NCI-H2227 (cell line): ENCODE measurements at regions not wholly inside any gene's neighbourhood (a gene's known extent, or its start where the extent isn't known, plus 50 kb on each side); places are given as distances from the start of the nearest gene placed in this dataset.
"Not testable (repeated sequence)": the region's sequence is repeated elsewhere in the genome, so short reads cannot be mapped to it uniquely, and the experiment has no call there.

Source experiments
- DNase-seq: peaks from one replicate; lab custom pipeline; 2025; ENCODE audit not compliant: unreplicated experiment; lab: John Stamatoyannopoulos, UW

- no peak for DNase-seq
Measured at GRCh38 chr5:30279237-30279636, 914.2 kb upstream of the CDH6 start.

DNA sequence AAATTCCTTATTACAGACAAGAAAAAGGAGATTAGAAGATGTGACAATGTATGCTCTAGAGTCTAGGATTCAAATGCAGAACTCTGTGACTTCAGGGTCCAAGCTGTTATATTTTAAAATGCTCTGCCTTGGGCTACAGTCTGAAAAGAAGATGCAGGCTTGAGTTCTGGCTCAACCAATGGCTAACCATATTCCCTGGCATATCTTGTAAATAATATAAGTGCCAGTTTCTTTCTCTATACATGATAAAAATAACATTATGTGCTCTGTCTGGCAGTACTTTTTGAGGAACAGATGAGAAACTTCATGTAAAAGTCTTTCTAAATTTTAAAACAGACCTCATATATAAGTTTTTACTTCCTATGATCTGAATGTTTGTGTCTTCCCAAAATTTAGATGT lies 926.5 kb upstream of the CDH6 start:
- no peak for DNase-seq

- no peak for DNase-seq
Measured at GRCh38 chr5:30239331-30240022, 954.0 kb upstream of the CDH6 start.

DNA sequence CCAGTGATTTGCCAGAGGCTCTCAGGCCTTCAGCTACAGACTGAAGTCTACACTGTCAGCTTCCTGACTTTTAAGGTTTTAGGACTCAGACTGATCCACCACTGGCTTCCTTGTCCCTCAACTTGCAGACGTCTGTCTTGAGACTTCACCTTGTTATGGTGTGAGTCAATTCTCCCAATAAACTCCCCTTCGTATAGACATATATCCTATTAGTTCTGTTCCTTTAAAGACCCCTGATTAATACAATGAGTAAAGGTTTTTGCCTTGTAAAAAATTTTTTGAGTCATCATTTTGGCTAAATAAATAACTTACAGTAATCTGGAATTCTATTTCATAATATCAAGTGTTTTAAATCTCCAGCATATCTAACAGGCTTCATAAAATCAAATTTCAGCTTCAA lies 956.3 kb upstream of the CDH6 start:
- no peak for DNase-seq

DNA sequence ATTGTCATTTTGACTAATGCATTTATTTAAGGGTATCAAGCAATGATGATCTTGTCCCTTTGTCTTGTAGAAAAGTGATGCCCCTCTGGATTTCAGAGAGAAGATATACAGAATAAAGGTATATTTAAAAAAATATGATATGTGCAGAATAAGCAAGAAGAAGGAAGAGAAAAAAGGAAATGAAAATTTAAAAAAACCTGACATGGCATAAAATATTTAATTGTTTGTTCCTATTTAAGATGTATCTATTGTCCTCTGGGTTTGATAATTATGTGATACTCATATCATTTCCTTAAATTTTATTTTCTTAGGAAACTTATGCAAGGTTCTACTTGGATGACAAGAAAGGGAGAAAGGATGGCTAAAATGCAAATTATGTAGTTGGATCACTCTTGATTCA lies 983.7 kb upstream of the CDH6 start:
- DNase-seq, result no peak

GRCh38 chr5:30197662-30198061 lies 995.8 kb upstream of the CDH6 start:
- DNase-seq, result no peak

GRCh38 chr5:30195036-30195435 lies 998.5 kb upstream of the CDH6 start:
- no peak for DNase-seq

DNA sequence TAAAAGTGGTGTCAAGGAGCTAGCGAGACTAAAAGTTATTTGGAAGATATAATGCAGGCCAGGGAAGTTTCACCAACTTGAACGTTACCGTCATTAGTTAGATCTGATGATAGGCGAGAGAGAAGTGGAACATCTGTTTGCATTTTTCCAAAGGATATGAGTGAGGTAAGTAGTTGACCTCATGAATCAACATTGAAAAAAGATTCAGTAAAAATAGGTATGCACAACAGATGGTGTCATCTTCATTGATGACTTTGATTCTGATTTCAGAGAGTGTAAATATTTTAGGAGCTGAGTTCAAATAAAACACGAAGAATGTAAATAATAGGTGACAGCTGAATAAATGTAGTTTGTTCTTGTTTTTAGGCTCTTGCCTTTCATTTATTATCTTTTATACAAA lies 998.9 kb upstream of the CDH6 start:
- no peak for DNase-seq

DNA sequence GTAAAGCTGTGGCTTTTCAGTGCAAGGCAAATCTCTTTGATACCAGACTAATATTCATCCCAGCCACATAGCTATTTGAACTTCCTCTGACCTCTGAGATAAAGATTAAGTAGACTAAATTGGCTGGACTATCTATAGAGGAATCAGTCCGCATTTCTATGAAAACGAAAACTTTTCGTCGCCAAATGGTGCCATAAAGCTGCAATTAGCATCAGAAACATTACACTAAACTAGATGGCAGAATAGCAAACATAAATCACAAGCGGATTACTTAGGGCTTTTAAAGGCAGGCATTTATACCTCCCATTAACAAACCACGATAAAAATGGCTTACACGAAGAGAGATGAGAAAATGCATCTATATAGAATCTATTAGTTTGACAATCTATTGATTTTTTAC lies 1009.7 kb upstream of the CDH6 start:
- DNase-seq, result no peak

GRCh38 chr5:30156156-30156555 lies 1037.3 kb upstream of the CDH6 start:
- no peak for DNase-seq

DNA sequence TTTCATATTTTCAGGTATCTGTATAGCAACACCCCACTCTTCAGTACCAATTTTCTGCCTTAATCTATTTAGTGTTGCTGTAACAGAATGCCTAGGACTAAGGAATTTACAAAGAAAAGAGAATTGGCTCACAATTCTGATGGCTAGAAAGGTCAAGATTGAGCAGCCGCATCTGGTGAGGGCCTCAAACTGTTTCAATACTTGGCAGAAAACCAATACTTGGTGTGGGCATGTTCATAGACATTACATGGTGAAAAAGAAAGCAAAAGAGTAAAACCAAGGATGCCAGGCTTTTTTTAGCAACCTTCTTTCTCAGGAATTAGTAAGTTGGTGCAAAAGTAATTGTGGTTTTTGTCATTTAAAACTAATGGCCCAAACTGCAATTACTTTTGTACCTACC lies 1041.1 kb upstream of the CDH6 start:
- no peak for DNase-seq

- DNase-seq, result no peak
Measured at GRCh38 chr5:30150231-30150630, 1043.3 kb upstream of the CDH6 start.

DNA sequence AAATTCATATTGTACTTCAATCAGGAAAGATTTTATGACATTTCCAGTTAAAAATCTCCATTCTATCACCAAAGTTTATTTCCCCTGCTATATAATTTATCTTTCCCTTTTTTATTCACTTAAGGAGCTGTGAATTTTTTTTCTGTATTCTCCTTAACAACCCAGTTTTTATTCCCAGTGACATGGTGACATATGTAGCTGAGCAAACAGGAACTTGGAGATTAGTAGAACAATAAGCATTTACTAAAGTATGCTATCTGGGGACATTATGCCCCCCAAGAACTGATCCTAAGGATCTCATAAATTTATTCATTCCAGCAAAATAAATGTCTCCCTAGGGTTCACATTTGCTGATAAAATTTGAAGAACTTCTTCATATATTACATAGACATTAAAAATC lies 1044.0 kb upstream of the CDH6 start:
- no peak for DNase-seq

DNA sequence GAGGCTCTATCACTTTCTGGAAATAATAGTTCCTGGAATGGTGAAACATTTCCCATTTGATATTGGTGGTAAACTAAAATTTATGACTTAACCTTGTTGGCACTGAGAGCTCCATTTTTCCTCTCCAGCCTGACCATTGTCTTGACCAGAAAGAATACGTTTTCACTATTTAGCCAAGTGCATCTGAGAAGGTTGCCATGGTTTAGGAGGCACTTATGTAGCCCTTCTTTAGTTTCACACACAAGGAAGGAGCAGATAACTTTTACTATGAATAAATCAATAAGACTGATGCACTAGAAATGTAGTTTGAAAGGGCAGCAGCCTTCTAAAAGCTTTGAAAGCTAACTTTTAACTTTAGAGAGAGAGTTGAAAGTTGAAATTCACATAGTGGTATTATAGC lies 1045.5 kb upstream of the CDH6 start:
- DNase-seq, result no peak

- DNase-seq, result not testable (repeated sequence)
Measured at GRCh38 chr5:30144059-30144458, 1049.4 kb upstream of the CDH6 start.

GRCh38 chr5:30142432-30142831 lies 1051.1 kb upstream of the CDH6 start:
- no peak for DNase-seq

DNA sequence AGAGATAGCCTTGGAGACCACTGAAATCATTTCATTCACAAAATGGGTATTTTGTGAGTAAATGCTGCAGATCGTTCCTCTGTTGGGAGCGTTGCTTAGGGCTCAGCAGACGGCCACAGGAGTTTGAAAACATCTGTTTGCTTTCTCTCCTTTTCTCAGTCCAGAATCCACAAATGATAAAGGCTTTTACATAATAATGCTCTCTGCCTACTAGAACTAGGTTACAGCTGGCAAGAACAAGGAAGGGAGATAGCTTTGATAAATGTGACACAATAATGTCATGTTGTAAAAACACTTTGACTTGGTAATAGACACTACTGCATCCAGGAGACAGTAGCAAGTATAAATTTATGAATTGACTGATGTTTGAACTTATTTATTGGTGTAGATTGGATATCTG lies 1072.4 kb upstream of the CDH6 start:
- DNase-seq, result no peak

GRCh38 chr5:30117135-30117534 lies 1076.4 kb upstream of the CDH6 start:
- no peak for DNase-seq

DNA sequence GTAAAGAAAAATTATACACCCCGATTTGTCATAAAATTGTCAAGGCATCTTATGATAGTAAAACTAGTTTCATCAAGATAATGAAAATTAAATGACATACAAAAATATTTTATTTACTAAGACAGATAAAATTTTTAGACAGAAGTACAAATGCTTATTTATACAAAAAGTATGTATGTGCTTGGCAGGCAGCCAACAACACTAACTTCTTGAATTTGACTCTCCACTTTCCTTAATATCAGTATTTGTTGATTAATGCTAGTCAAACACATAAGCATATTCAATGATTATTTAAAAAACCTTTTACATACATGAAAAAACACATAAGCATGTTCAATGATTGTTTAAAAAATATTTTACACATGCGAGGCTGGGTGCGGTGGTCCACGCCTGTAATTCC lies 1079.9 kb upstream of the CDH6 start:
- no peak for DNase-seq

GRCh38 chr5:30112867-30113266 lies 1080.6 kb upstream of the CDH6 start:
- no peak for DNase-seq

DNA sequence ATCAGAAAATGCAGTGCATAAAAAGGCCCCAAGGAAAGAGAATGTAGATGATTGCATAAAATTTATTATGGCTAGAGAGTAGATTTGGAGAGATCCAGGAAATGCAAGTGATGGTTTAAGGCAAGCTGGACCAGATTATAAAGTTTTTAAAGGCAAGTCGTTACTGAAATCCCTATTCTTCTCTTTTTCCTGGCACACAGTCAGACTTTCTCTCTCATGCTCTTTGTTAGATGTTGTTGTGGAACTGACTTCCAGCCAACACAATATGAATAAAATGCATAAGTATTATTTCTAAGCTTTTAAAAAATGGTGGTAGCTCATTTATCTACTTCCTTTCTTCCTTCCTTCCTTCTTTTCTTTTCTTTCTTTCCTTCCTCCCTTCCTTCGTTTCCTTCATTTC lies 1085.4 kb upstream of the CDH6 start:
- no peak for DNase-seq

GRCh38 chr5:30106596-30106995 lies 1086.9 kb upstream of the CDH6 start:
- no peak for DNase-seq

DNA sequence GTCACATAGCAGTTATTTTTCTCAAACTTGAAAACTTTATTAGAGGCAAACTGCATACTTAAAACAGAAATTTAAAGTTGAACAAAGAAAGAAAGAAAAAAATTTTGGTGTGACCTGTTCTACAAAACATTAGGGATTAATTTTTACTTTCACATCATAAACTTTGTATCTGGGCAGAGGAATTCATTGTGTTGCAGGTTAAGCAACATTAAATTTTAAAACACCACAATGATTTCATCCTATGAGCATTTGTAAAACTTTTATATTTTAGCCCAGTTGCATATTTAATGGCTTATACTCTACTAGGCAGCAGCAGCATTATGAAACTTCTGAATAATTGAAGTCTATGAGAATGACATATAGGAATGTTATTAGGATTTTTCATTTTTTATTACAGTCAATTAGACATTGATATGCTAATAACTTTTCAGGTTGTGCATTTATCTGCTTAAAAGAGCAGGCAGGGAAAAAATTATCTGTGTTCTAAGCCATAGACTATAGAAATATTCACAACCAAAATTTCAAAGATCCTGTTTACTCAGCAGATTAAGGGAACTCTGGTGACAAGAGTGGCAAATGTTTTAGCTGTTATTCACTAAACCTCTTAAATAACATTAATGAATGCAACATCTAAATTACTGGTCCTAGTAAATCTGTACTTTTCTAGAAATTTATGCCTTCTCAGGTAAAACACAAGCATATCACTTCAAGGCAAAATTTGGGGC lies 1088.5 kb upstream of the CDH6 start:
- DNase-seq, result no peak
